Upper lobe of left lung (tissue), 6 donors: ENCODE measurements at regions not wholly inside any gene's neighbourhood (a gene's known extent, or its start where the extent isn't known, plus 50 kb on each side); places are given as distances from the start of the nearest gene placed in this dataset.

ENCODE experiments used
- ATAC-seq, 2 donors: fragments of 200-7000 bp; cut with Tn5 transposase; one replicate each; pipeline ENCODE4 v1.9.1; 2022; ENCODE audit warnings: mild to moderate bottlenecking in 2 of 2, moderate library complexity in 2 of 2; ENCODE audit not compliant: low FRiP score in 2 of 2
- DNase-seq, 2 donors: peaks; one replicate each; pipeline ENCODE4 v3.0.0-alpha.2; 2019 to 2020
- H3K27ac ChIP-seq, 4 donors: fragments of 200-600 bp; sonication (generic); one replicate each; pipeline ENCODE4 v1.5.1; 2016 to 2019
- H3K27me3 ChIP-seq, 4 donors: fragments of 200-600 bp; sonication (generic); one replicate each; pipeline ENCODE4 v1.5.1; 2017 to 2019
- H3K36me3 ChIP-seq, 4 donors: fragments of 200-600 bp; sonication (generic); one replicate each; pipeline ENCODE4 v1.5.1; 2016 to 2019
- H3K4me1 ChIP-seq, 4 donors: fragments of 200-600 bp; sonication (generic); one replicate each; pipeline ENCODE4 v1.5.1; 2018 to 2019
- H3K4me3 ChIP-seq, 4 donors: fragments of 200-600 bp; sonication (generic); one replicate each; pipeline ENCODE4 v1.5.1; 2017 to 2019; ENCODE audit warnings: mild to moderate bottlenecking in 2 of 4, moderate library complexity in 1 of 4
- H3K9me3 ChIP-seq, 4 donors: fragments of 200-600 bp; sonication (generic); one replicate each; pipeline ENCODE4 v1.5.1; 2018 to 2019
- CTCF ChIP-seq, 6 experiments: fragments of 450-650 bp in 4 of 6; fragments of 200-600 bp in 2 of 6; sonication (generic) in 2 of 6; IDR thresholded peaks; one replicate each; pipeline ENCODE4 v1.5.1; 2016 to 2019; ENCODE audit warnings: antibody characterized with exemption in 6 of 6
- EP300 ChIP-seq, 4 donors: sonication (generic); formaldehyde crosslinking; IDR thresholded peaks; one replicate each; pipeline ENCODE4 v1.5.1; 2017; ENCODE audit warnings: antibody characterized with exemption in 4 of 4, control low read depth in 2 of 4
- POLR2A ChIP-seq, 4 donors: fragments of 450-650 bp; IDR thresholded peaks; one replicate each; pipeline ENCODE4 v1.5.1; 2016 to 2017; ENCODE audit warnings: antibody characterized with exemption in 4 of 4, mild to moderate bottlenecking in 2 of 4
- POLR2AphosphoS5 ChIP-seq, 2 donors: sonication (generic); formaldehyde crosslinking; IDR thresholded peaks; one replicate each; pipeline ENCODE4 v1.5.1; 2017; ENCODE audit warnings: antibody characterized with exemption in 2 of 2
- WGBS, 2 donors: methylation state at CpG; one replicate each; pipeline ENCODE4 v1.1.5; 2017 to 2018; 5-methylcytosine and 5-hydroxymethylcytosine counted together
- donor health status: DM: no; HTN: no; CAD: no; lungs with moderate emphysema.
- donor health status: DM: no; HTN: yes; CAD: no; lungs with severe emphysema.

- 84 to 89% methylated on average over 5 of the region's 5 CpGs for WGBS, 2 donors
- DNase-seq (no peak), ATAC-seq (no peak)
- Histone ChIP-seq H3K27me3 (no peaks in the 10 kb centered on the region), H3K4me3 (no peak overlapping the region), H3K27ac (no peak overlapping the region), H3K4me1 (no peaks in the 10 kb centered on the region), H3K36me3 (no peaks in the 10 kb centered on the region), H3K9me3 (no peaks in the 10 kb centered on the region)
- no peak for TF ChIP-seq CTCF (IDR thresholded peaks at IDR 0.05)
- no peak for TF ChIP-seq POLR2AphosphoS5 (IDR thresholded peaks at IDR 0.05)
- TF ChIP-seq POLR2A (IDR thresholded peaks at IDR 0.05), result no peak
- TF ChIP-seq EP300 (IDR thresholded peaks at IDR 0.05), result no peak
Observed at GRCh38 chr6:164210783-164211182, 796.3 kb downstream of the QKI start.

- Histone ChIP-seq H3K27ac (no peak overlapping the region), H3K36me3 (no peaks in the 10 kb centered on the region), H3K9me3 (no peaks in the 10 kb centered on the region), H3K27me3 (no peaks in the 10 kb centered on the region), H3K4me1 (no peaks in the 10 kb centered on the region), H3K4me3 (no peak overlapping the region)
- ATAC-seq (no peak), DNase-seq (no peak)
- no peak for TF ChIP-seq EP300 (IDR thresholded peaks at IDR 0.05)
- no peak for TF ChIP-seq POLR2AphosphoS5 (IDR thresholded peaks at IDR 0.05)
- TF ChIP-seq POLR2A (IDR thresholded peaks at IDR 0.05), result no peak
- TF ChIP-seq CTCF (IDR thresholded peaks at IDR 0.05), result no peak
- 65 to 77% methylated on average over 2 of the region's 2 CpGs for WGBS, 2 donors
Observed at GRCh38 chr6:164210323-164210722, 795.8 kb downstream of the QKI start.

- Histone ChIP-seq H3K4me1 (no peaks in the 10 kb centered on the region), H3K27me3 (no peaks in the 10 kb centered on the region), H3K27ac (no peak overlapping the region), H3K9me3 (no peaks in the 10 kb centered on the region), H3K4me3 (no peak overlapping the region), H3K36me3 (no peaks in the 10 kb centered on the region)
- no peak for DNase-seq
- ATAC-seq, result no peak
- 74 to 78% methylated on average over 8 of the region's 8 CpGs for WGBS, 2 donors
- TF ChIP-seq POLR2A (IDR thresholded peaks at IDR 0.05), result no peak
Observed at GRCh38 chr6:164208371-164208770, 793.9 kb downstream of the QKI start.

GRCh38 chr6:164206807-164207423 is 792.4 kb downstream of the QKI start:
- no peak for ATAC-seq
- TF ChIP-seq POLR2AphosphoS5 (IDR thresholded peaks at IDR 0.05), result no peak
- TF ChIP-seq CTCF (IDR thresholded peaks at IDR 0.05), result no peak
- TF ChIP-seq POLR2A (IDR thresholded peaks at IDR 0.05), result no peak
- no peak for TF ChIP-seq EP300 (IDR thresholded peaks at IDR 0.05)
- H3K36me3 ChIP-seq, result no peaks in the 10 kb centered on the region

GRCh38 chr6:164200071-164200470 is 785.6 kb downstream of the QKI start:
- WGBS, 2 donors, result 78 to 83% methylated on average over 1 of the region's 1 CpG
- Histone ChIP-seq H3K9me3 (no peaks in the 10 kb centered on the region), H3K27ac (no peak overlapping the region), H3K4me1 (no peaks in the 10 kb centered on the region), H3K27me3 (no peaks in the 10 kb centered on the region), H3K36me3 (no peaks in the 10 kb centered on the region), H3K4me3 (no peak overlapping the region)
- no peak for TF ChIP-seq CTCF (IDR thresholded peaks at IDR 0.05)
- TF ChIP-seq POLR2AphosphoS5 (IDR thresholded peaks at IDR 0.05), result no peak
- no peak for TF ChIP-seq POLR2A (IDR thresholded peaks at IDR 0.05)
- TF ChIP-seq EP300 (IDR thresholded peaks at IDR 0.05), result no peak
- DNase-seq (no peak), ATAC-seq (no peak)

More at GRCh38 chr6:164206807-164207423, 792.4 kb downstream of the QKI start:
- Histone ChIP-seq H3K4me3 (no peak overlapping the region), H3K4me1 (no peaks in the 10 kb centered on the region), H3K27me3 (no peaks in the 10 kb centered on the region), H3K27ac (no peak overlapping the region), H3K9me3 (no peaks in the 10 kb centered on the region)
- 72 to 87% methylated on average over 2 of the region's 2 CpGs for WGBS, 2 donors
- DNase-seq, result no peak
